Mesendoderm (in vitro differentiated cells): ENCODE measurements at regions not wholly inside any gene's neighbourhood (a gene's known extent, or its start where the extent isn't known, plus 50 kb on each side); places are given as distances from the start of the nearest gene placed in this dataset.

ENCODE experiments used
- DNase-seq: peaks from one replicate; pipeline ENCODE4 v3.0.0; 2013
- H2AK5ac ChIP-seq: 2 replicates; pipeline ENCODE4 v1.6.1; 2013; ENCODE audit warnings: low read length, inconsistent platforms
- H2BK120ac ChIP-seq: 2 replicates; pipeline ENCODE4 v1.6.1; 2013; ENCODE audit warnings: low read depth, mild to moderate bottlenecking, low read length, moderate library complexity, mixed read lengths
- H2BK15ac ChIP-seq: replicated peaks from 2 replicates; pipeline ENCODE4 v1.6.1; 2013; ENCODE audit warnings: low read depth, mild to moderate bottlenecking, moderate library complexity
- H2BK5ac ChIP-seq: 2 replicates; pipeline ENCODE4 v1.6.1; 2013; ENCODE audit warnings: low read length, inconsistent platforms
- H3K18ac ChIP-seq: 2 replicates; pipeline ENCODE4 v1.6.1; 2013; ENCODE audit warnings: mild to moderate bottlenecking, low read length, mixed read lengths
- H3K23ac ChIP-seq: one replicate; pipeline ENCODE4 v1.6.1; 2013; ENCODE audit warnings: low read length
- H3K27ac ChIP-seq: 2 replicates; pipeline ENCODE4 v1.5.1; 2013; ENCODE audit warnings: low read depth, mild to moderate bottlenecking, inconsistent platforms, low read length, moderate library complexity
- H3K27me3 ChIP-seq: 2 replicates; pipeline ENCODE4 v1.6.1; 2013; ENCODE audit warnings: low read length, control low read depth, mild to moderate bottlenecking, inconsistent platforms; ENCODE audit not compliant: insufficient read depth, poor library complexity
- H3K36me3 ChIP-seq: 2 replicates; pipeline ENCODE4 v1.6.1; 2013; ENCODE audit warnings: low read length, inconsistent platforms; ENCODE audit not compliant: control insufficient read depth, insufficient read depth
- H3K4ac ChIP-seq: one replicate; pipeline ENCODE4 v1.6.1; 2013; ENCODE audit warnings: low read depth, mild to moderate bottlenecking, low read length, moderate library complexity
- H3K4me1 ChIP-seq: 2 replicates; pipeline ENCODE4 v1.6.1; 2013; ENCODE audit warnings: low read depth, low read length, inconsistent platforms; ENCODE audit not compliant: control insufficient read depth
- H3K4me2 ChIP-seq: 2 replicates; pipeline ENCODE4 v1.6.1; 2013; ENCODE audit warnings: low read length
- H3K4me3 ChIP-seq: 2 replicates; pipeline ENCODE4 v1.5.1; 2013; ENCODE audit warnings: mild to moderate bottlenecking, low read length
- H3K56ac ChIP-seq: one replicate; pipeline ENCODE4 v1.6.1; 2013; ENCODE audit warnings: low read length
- H3K79me1 ChIP-seq: 2 replicates; pipeline ENCODE4 v1.6.1; 2013; ENCODE audit warnings: low read length, inconsistent platforms
- H3K79me2 ChIP-seq: 2 replicates; pipeline ENCODE4 v1.6.1; 2013; ENCODE audit warnings: mild to moderate bottlenecking, low read length; ENCODE audit not compliant: control insufficient read depth, insufficient read depth
- H3K9ac ChIP-seq: 2 replicates; pipeline ENCODE4 v1.6.1; 2013; ENCODE audit warnings: low read length, inconsistent platforms
- H4K5ac ChIP-seq: one replicate; pipeline ENCODE4 v1.6.1; 2013; ENCODE audit warnings: low read length
- H4K8ac ChIP-seq: one replicate; pipeline ENCODE4 v1.6.1; 2013; ENCODE audit warnings: low read depth, mild to moderate bottlenecking, control low read depth, low read length, moderate library complexity
- WGBS: extraction: QIAGEN DNeasy Blood & Tissue Kit; methylation state at CpG from one replicate; pipeline ENCODE4 v1.1.7; 2013; ENCODE audit warnings: low lambda C conversion rate, missing lambda C conversion rate; ENCODE audit not compliant: insufficient coverage; ENCODE audit errors: extremely low coverage; 5-methylcytosine and 5-hydroxymethylcytosine counted together

- H3K56ac ChIP-seq, result no peak overlapping the region
- no peaks in the 10 kb centered on the region for H3K79me1 ChIP-seq
Measured at GRCh38 chr3:166104938-166105337, 267.7 kb upstream of the BCHE start.

GRCh38 chr3:166100730-166101129 is 263.5 kb upstream of the BCHE start:
- no peak overlapping the region for H3K4me2 ChIP-seq
- no peak overlapping the region for H3K18ac ChIP-seq
- H3K27ac ChIP-seq, result no peak overlapping the region
- no peak overlapping the region for H4K5ac ChIP-seq
- no peak overlapping the region for H3K4me3 ChIP-seq
- H4K8ac ChIP-seq, result no peak overlapping the region
- H2BK120ac ChIP-seq, result no peak overlapping the region
- no peaks in the 10 kb centered on the region for H3K36me3 ChIP-seq
- H2AK5ac ChIP-seq, result no peak overlapping the region
- no peaks in the 10 kb centered on the region for H3K27me3 ChIP-seq
- no peak overlapping the region for H2BK15ac ChIP-seq
- no peaks in the 10 kb centered on the region for H3K79me2 ChIP-seq
- no peak overlapping the region for H2BK5ac ChIP-seq
- no peak overlapping the region for H3K4ac ChIP-seq
- no peak for DNase-seq
- no CpG with 5 or more reads among the region's 1 CpG for WGBS
- H3K23ac ChIP-seq, result no peak overlapping the region
- no peak overlapping the region for H3K56ac ChIP-seq
- H3K4me1 ChIP-seq, result no peaks in the 10 kb centered on the region
- H3K9ac ChIP-seq, result no peak overlapping the region
- no peaks in the 10 kb centered on the region for H3K79me1 ChIP-seq

More at GRCh38 chr3:166104938-166105337, 267.7 kb upstream of the BCHE start:
- Histone ChIP-seq H3K18ac (no peak overlapping the region), H3K4ac (no peak overlapping the region), H3K27me3 (no peaks in the 10 kb centered on the region), H2BK15ac (no peak overlapping the region), H3K36me3 (no peaks in the 10 kb centered on the region), H3K4me2 (no peak overlapping the region), H3K4me3 (no peak overlapping the region), H3K79me2 (no peaks in the 10 kb centered on the region), H3K9ac (no peak overlapping the region), H2AK5ac (no peak overlapping the region), H2BK120ac (no peak overlapping the region), H4K5ac (no peak overlapping the region), H3K27ac (no peak overlapping the region), H4K8ac (no peak overlapping the region), H3K23ac (no peak overlapping the region), H3K4me1 (no peaks in the 10 kb centered on the region), H2BK5ac (no peak overlapping the region)
- no peak for DNase-seq

GRCh38 chr3:166089575-166089974 is 252.4 kb upstream of the BCHE start:
- no peak overlapping the region for H2BK5ac ChIP-seq
- H3K27me3 ChIP-seq, result no peaks in the 10 kb centered on the region
- H3K56ac ChIP-seq, result no peak overlapping the region
- H3K18ac ChIP-seq, result no peak overlapping the region
- no peak overlapping the region for H3K4ac ChIP-seq
- no peak overlapping the region for H2BK15ac ChIP-seq
- H3K36me3 ChIP-seq, result no peaks in the 10 kb centered on the region
- H2AK5ac ChIP-seq, result no peak overlapping the region
- H4K8ac ChIP-seq, result no peak overlapping the region
- no peak overlapping the region for H3K4me3 ChIP-seq
- DNase-seq, result no peak
- no peak overlapping the region for H3K4me2 ChIP-seq
- H3K4me1 ChIP-seq, result no peaks in the 10 kb centered on the region
- H3K23ac ChIP-seq, result no peak overlapping the region
- no peak overlapping the region for H2BK120ac ChIP-seq
- no peak overlapping the region for H3K9ac ChIP-seq
- H3K79me1 ChIP-seq, result no peaks in the 10 kb centered on the region
- H3K27ac ChIP-seq, result no peak overlapping the region
- H4K5ac ChIP-seq, result no peak overlapping the region
- no CpG with 5 or more reads among the region's 3 CpGs for WGBS
- no peaks in the 10 kb centered on the region for H3K79me2 ChIP-seq

- no peak overlapping the region for H2BK120ac ChIP-seq
Measured at GRCh38 chr3:166085164-166085856, 248.1 kb upstream of the BCHE start.

GRCh38 chr3:166080096-166080495 is 242.9 kb upstream of the BCHE start:
- H2BK120ac ChIP-seq, result no peak overlapping the region
- H3K56ac ChIP-seq, result no peak overlapping the region
- no peak overlapping the region for H3K18ac ChIP-seq
- H3K27me3 ChIP-seq, result no peaks in the 10 kb centered on the region
- H2BK15ac ChIP-seq, result no peak overlapping the region
- H3K79me1 ChIP-seq, result no peaks in the 10 kb centered on the region
- no peak overlapping the region for H2BK5ac ChIP-seq
- no peaks in the 10 kb centered on the region for H3K36me3 ChIP-seq
- H3K4ac ChIP-seq, result no peak overlapping the region
- H3K4me1 ChIP-seq, result no peaks in the 10 kb centered on the region
- H3K23ac ChIP-seq, result no peak overlapping the region
- H3K79me2 ChIP-seq, result no peaks in the 10 kb centered on the region
- no peak for DNase-seq
- no peak overlapping the region for H2AK5ac ChIP-seq
- no peak overlapping the region for H3K4me3 ChIP-seq
- no peak overlapping the region for H3K9ac ChIP-seq
- H3K27ac ChIP-seq, result no peak overlapping the region
- H4K8ac ChIP-seq, result no peak overlapping the region
- H4K5ac ChIP-seq, result no peak overlapping the region
- H3K4me2 ChIP-seq, result no peak overlapping the region
- WGBS, result no CpG with 5 or more reads among the region's 2 CpGs

More at GRCh38 chr3:166085164-166085856, 248.1 kb upstream of the BCHE start:
- Histone ChIP-seq H3K79me1 (no peaks in the 10 kb centered on the region), H3K56ac (no peak overlapping the region), H4K8ac (no peak overlapping the region), H3K27me3 (no peaks in the 10 kb centered on the region), H3K4me2 (no peak overlapping the region), H3K9ac (no peak overlapping the region), H3K4ac (no peak overlapping the region), H3K4me3 (no peak overlapping the region), H2AK5ac (no peak overlapping the region), H3K18ac (no peak overlapping the region), H3K79me2 (no peaks in the 10 kb centered on the region), H3K23ac (no peak overlapping the region), H3K27ac (no peak overlapping the region), H3K36me3 (no peaks in the 10 kb centered on the region), H4K5ac (no peak overlapping the region), H3K4me1 (no peaks in the 10 kb centered on the region), H2BK15ac (no peak overlapping the region), H2BK5ac (no peak overlapping the region)
- WGBS, result no CpG with 5 or more reads among the region's 4 CpGs
- no peak for DNase-seq

GRCh38 chr3:166071831-166072230 is 234.6 kb upstream of the BCHE start:
- Histone ChIP-seq H4K5ac (no peak overlapping the region), H4K8ac (no peak overlapping the region), H2AK5ac (no peak overlapping the region), H2BK5ac (no peak overlapping the region), H3K4me3 (no peak overlapping the region), H3K79me1 (no peaks in the 10 kb centered on the region), H3K9ac (no peak overlapping the region), H3K56ac (no peak overlapping the region), H3K4me2 (no peak overlapping the region), H2BK15ac (no peak overlapping the region), H3K4ac (no peak overlapping the region), H2BK120ac (no peak overlapping the region), H3K79me2 (no peaks in the 10 kb centered on the region), H3K4me1 (no peaks in the 10 kb centered on the region), H3K27me3 (no peaks in the 10 kb centered on the region), H3K27ac (no peak overlapping the region), H3K23ac (no peak overlapping the region), H3K18ac (no peak overlapping the region), H3K36me3 (no peaks in the 10 kb centered on the region)
- peak; percentile 2 for DNase-seq
